ENCODE measurements at regions not wholly inside any gene's neighbourhood (a gene's known extent, or its start where the extent isn't known, plus 50 kb on each side); places are given as distances from the start of the nearest gene placed in this dataset.

GRCh38 chr5:58246461-58246944, 213.4 kb downstream of the PLK2 start:
- no peak for DNase-seq

- DNase-seq, result no peak
Measured at GRCh38 chr5:58245476-58245840, 214.4 kb downstream of the PLK2 start.

- DNase-seq, result no peak
Measured at GRCh38 chr5:58244819-58245475, 214.9 kb downstream of the PLK2 start.

DNA sequence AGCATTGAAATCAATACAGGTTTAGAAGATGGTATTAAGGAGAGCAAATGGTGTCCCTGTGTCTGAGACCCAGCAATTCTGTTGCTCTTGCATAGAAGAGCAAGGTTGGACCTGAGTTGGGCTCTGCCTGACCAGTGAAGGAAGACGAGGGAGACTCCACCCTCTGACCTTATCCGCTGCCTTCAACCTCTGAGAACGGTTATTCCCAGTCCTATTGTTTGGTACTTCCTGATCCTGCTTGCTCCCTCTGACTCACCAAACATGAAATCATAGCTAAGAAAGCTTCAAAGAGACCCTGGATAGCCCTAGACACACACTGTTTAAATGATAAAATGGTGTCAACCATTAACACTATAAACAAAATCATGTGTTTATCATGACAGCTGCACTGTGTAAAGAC, 218.5 kb downstream of the PLK2 start:
- DNase-seq, result no peak

GRCh38 chr5:58240322-58240721, 219.6 kb downstream of the PLK2 start:
- no peak for DNase-seq

DNA sequence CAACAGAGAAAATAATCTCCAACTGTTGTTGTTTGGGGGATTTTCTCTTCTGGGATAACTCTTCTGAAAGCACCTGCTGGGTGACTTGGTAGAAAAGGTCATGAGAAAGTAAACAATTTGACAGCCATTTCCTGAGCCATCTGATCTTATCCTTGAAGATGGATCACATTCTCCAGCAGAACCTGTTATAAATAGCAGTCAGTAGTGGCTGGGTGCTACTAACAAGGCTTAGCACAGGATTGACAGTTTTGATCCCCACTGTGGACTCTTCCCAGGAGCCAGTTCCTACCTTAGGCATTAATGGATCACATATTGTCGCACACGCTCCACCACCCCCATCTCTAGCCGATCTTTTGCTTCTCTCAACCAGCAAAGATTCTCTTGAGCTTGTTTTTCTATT, 220.2 kb downstream of the PLK2 start:
- no peak for DNase-seq

GRCh38 chr5:58239045-58239444, 220.8 kb downstream of the PLK2 start:
- no peak for DNase-seq

DNA sequence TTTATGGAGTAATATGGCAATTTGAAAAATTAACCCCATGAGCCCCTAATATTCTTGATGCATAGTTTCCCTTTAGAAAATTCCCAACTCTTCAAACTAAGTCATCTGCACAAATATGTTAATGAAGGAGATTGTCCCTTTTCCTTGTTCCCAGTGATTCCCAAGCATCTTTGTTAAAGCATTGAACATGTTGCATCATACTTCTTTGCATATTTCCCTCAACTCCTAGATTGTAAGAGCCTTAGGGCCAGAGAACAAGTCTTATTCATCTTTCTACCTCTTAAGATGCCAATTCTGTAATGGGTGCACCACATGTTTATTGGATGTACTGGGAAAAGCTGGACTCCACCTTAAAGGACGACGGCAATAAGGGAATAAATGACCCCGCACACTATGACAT, 223.4 kb downstream of the PLK2 start:
- DNase-seq, result no peak

DNA sequence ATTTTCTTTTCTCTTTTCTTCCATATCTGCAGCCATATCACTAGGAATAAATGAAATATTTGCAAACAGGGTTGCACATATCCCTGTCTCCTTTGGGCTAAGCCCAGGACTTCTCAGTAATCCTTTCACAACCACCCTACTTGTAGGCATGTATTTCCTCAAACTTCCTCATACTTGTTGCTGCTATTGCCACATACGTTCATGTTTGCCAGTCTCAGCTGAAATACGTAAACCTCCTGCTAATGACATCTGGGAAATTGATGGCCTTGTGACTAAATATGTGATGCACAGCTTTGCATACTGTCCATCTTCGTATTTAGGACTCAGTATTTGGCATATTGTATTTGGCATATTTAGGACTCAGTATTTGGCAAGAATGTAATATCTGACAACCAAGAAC, 224.6 kb downstream of the PLK2 start:
- no peak for DNase-seq

GRCh38 chr5:58232130-58232529, 227.8 kb downstream of the PLK2 start:
- no peak for DNase-seq

DNA sequence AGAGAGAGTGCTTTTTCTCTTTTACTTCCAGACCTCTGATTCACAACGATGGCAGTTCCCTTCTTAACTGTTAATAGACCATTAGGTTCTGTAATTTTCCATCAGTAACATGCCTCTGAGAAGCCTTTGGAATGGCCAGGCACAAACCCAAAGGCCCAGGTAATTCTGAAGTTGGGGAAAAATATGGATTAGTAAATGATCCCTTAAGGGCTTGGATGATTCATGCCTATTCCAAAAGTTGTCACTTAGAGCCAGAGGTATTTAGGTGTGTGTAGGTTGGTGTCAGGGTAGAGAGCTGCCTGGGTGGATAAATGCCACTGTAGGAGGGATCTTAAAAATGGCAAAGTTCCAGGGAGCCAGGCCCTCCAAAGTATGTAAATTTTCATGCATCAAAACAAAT, 228.8 kb downstream of the PLK2 start:
- no peak for DNase-seq

DNA sequence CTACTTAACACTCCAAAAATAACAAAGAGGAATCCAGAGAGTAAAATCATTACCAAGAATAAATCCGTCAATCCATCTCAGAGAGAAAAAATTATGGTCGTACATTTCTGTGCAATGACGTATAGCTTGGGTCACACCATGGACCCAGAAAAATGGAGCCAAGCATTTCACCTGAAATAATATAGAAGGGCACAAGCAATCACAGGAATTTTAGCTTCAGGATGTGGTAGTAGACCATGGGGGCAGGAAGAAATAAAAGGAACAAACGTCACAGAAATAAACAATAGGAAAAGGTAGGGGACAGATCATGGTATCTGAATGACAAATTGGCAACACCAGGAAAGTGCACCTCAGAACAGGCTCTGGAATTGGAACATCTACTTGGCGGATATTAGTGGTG, 231.0 kb downstream of the PLK2 start:
- no peak for DNase-seq

GRCh38 chr5:58227858-58228257, 232.0 kb downstream of the PLK2 start:
- no peak for DNase-seq

DNA sequence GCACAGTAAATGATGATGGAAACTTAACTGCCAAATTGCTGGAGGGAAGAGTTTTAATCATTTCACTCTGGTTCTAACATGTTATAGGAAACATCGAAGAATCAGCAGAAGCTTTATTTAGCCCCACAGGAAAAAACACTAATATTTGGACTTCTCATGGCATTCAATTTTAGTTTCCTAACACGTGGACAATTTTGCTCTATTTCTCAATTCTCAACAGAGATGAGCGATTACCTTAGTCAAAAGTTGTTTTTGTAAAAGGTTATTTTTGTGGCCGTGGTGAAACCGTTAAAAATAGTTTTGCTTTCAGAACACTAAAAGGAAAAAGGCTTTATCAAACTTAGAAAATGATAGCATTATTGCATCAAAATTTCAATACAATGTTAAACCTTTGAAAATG, 235.2 kb downstream of the PLK2 start:
- no peak for DNase-seq

DNA sequence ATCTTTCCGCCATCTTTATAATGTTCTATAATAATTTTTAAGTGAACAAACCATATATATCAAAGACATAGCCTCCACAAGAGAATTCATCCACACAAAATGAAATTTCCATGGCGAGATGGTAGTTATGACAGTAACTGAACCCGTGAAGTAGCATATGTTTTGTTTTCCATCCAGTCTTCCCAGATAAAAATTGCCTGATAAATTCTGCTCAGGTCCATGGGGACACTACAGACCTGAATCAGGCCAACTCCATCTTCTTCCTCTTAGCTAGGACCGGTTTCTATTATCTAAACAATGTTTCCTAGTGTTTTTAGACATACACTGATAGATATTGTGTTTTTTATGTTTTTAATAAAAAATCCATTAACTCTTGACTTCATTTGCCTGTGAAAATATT, 235.7 kb downstream of the PLK2 start:
- DNase-seq, result no peak

GRCh38 chr5:58215364-58215763, 244.5 kb downstream of the PLK2 start:
- DNase-seq, result no peak

DNA sequence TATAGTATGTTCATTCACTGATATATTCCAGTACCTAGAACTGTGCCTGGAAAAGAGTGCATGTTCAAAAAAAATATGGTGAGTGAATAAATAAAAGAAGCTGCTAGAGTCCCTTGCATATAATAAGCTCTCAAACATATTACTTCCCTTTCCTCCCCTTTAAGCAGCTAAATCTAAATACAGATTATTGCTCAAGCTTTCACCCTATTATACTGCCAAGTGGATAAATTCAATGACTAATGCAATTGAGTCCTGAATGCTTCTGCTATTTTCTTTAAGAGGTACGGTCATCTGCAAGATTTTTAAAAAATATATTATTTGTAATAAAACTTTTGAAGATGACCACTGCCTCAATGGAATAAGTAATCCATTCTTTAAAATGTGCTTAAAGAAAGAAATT, 248.4 kb downstream of the PLK2 start:
- DNase-seq, result no peak

- DNase-seq, result no peak
Measured at GRCh38 chr5:58208674-58209073, 251.2 kb downstream of the PLK2 start.

DNA sequence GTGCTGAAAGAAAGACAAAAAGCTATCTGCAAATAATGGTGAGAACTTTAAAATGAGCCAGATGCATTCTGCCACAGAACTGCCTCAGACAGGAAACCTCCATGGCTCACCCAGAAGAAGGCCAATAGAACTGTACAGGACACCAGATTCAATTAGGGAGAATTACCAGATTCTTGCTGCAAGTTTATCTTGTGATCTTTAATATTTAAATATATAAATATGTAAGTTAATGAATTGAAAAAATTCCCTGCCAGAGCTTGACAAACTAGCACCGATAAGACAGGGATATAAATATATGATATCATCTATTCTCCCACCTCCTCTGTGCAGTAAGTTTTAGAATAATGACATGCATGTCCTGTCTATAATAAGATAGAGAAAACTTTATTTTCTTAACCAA, 252.8 kb downstream of the PLK2 start:
- no peak for DNase-seq

- DNase-seq, result no peak
Measured at GRCh38 chr5:58204966-58205365, 254.9 kb downstream of the PLK2 start.

GRCh38 chr5:58202941-58203444, 256.9 kb downstream of the PLK2 start:
- no peak for DNase-seq

GRCh38 chr5:58201922-58202648, 257.8 kb downstream of the PLK2 start:
- no peak for DNase-seq

DNA sequence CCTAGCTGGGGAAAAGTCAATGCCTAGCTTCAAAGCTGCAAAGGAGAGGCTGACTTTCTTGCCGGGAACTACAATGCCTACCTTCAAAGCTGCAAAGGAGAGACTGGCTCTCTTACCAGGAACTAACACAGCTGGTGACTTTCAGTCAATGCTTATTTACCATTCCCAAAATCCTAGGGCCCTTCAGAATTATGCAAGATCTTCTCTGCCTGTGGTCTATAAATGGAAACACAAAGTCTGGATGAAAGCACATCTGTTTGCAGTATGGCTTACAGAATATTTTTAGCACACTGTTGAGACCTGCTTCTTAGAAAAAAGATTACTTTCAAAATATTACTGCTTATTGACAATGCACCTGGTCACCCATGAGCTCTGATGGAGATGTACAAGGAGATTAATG, 259.4 kb downstream of the PLK2 start:
- DNase-seq, result no peak

GRCh38 chr5:58199087-58199486, 260.8 kb downstream of the PLK2 start:
- no peak for DNase-seq

DNA sequence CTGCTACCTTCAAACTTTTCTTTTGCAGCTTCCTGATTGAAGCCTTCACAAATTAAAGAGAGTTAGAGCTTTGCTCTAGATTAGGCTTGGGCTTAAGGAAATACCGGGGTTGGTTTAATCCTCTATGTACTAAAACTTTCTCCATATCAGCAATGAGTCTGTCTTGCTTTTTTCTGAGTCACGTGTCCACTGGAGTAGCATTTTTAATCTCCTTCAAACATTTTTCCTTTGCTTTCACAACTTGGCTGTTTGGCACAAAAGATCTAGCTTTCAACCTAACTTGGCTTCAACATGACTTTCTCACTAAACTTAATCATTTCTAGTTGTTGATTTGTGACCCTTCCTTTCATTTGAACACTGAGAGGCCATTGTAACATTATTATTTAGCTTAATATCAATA, 261.6 kb downstream of the PLK2 start:
- no peak for DNase-seq
